ENCODE measurements at regions not wholly inside any gene's neighbourhood (a gene's known extent, or its start where the extent isn't known, plus 50 kb on each side); places are given as distances from the start of the nearest gene placed in this dataset.

GRCh38 chr4:71907071-71907470, 123.2 kb upstream of the GC start:
- Histone ChIP-seq H3K4me1 (no peaks in the 10 kb centered on the region), H3K36me3 (no peaks in the 10 kb centered on the region), H3K27me3 (no peaks in the 10 kb centered on the region), H3K9me3 (no peaks in the 10 kb centered on the region), H3K4me3 (no peak overlapping the region), H3K27ac (no peak overlapping the region)
- intact Hi-C loops (cut with DNase I) = no loop called here
- no peak for ATAC-seq
- peak; percentile 12 for DNase-seq
- TF ChIP-seq CTCF (IDR thresholded peaks at IDR 0.05) = no peak

GRCh38 chr4:71907782-71908181, 123.9 kb upstream of the GC start:
- H3K36me3 ChIP-seq = no peaks in the 10 kb centered on the region
- H3K4me3 ChIP-seq = no peak overlapping the region
- TF ChIP-seq CTCF (IDR thresholded peaks at IDR 0.05) = no peak
- ATAC-seq (no peak), DNase-seq (no peak)
- H3K27ac ChIP-seq = no peak overlapping the region
- H3K27me3 ChIP-seq = no peaks in the 10 kb centered on the region
- no peaks in the 10 kb centered on the region for H3K4me1 ChIP-seq
- intact Hi-C loops (cut with DNase I) = no loop called here
- H3K9me3 ChIP-seq = no peaks in the 10 kb centered on the region

GRCh38 chr4:71913275-71913674, 118.5 kb upstream of the NPFFR2 start:
- Histone ChIP-seq H3K4me1 (no peaks in the 10 kb centered on the region), H3K9me3 (no peaks in the 10 kb centered on the region), H3K36me3 (no peaks in the 10 kb centered on the region), H3K4me3 (no peak overlapping the region), H3K27ac (no peak overlapping the region), H3K27me3 (no peaks in the 10 kb centered on the region)
- intact Hi-C loops (cut with DNase I) = no loop called here
- DNase-seq (no peak), ATAC-seq (no peak)
- TF ChIP-seq CTCF (IDR thresholded peaks at IDR 0.05) = no peak

GRCh38 chr4:71923070-71923469, 108.7 kb upstream of the NPFFR2 start:
- ATAC-seq (no peak), DNase-seq (no peak)
- no peaks in the 10 kb centered on the region for H3K27me3 ChIP-seq
- H3K4me1 ChIP-seq = no peaks in the 10 kb centered on the region
- H3K4me3 ChIP-seq = no peak overlapping the region
- H3K36me3 ChIP-seq = no peaks in the 10 kb centered on the region
- TF ChIP-seq CTCF (IDR thresholded peaks at IDR 0.05) = no peak
- no peak overlapping the region for H3K27ac ChIP-seq
- H3K9me3 ChIP-seq = no peaks in the 10 kb centered on the region
- intact Hi-C loops (cut with DNase I) = no loop called here

- Histone ChIP-seq H3K27me3 (no peaks in the 10 kb centered on the region), H3K27ac (no peak overlapping the region), H3K9me3 (no peaks in the 10 kb centered on the region), H3K4me1 (no peaks in the 10 kb centered on the region), H3K4me3 (no peak overlapping the region), H3K36me3 (no peaks in the 10 kb centered on the region)
- DNase-seq = no peak
- no peak for TF ChIP-seq CTCF (IDR thresholded peaks at IDR 0.05)
- intact Hi-C loops (cut with DNase I) = no loop called here
- no peak for ATAC-seq
These were observed 101.3 kb upstream of the NPFFR2 start for GRCh38 chr4:71930459-71930858.

GRCh38 chr4:71932941-71933340, 98.9 kb upstream of the NPFFR2 start:
- H3K4me3 ChIP-seq = no peak overlapping the region
- intact Hi-C loops (cut with DNase I) = no loop called here
- H3K27ac ChIP-seq = no peak overlapping the region
- H3K9me3 ChIP-seq = no peaks in the 10 kb centered on the region
- no peaks in the 10 kb centered on the region for H3K4me1 ChIP-seq
- ATAC-seq (no peak), DNase-seq (no peak)
- no peaks in the 10 kb centered on the region for H3K27me3 ChIP-seq
- no peak for TF ChIP-seq CTCF (IDR thresholded peaks at IDR 0.05)
- H3K36me3 ChIP-seq = no peaks in the 10 kb centered on the region

Measured in upper lobe of right lung (tissue), 1 donor.